Right renal cortex interstitium (tissue), 3 donors: ENCODE measurements at regions not wholly inside any gene's neighbourhood (a gene's known extent, or its start where the extent isn't known, plus 50 kb on each side); places are given as distances from the start of the nearest gene placed in this dataset.

Source experiments
- DNase-seq, 3 donors: peaks; one replicate each; pipeline ENCODE4 v3.0.0-alpha.2; 2013; ENCODE audit warnings: low read depth in 3 of 3, low spot score in 2 of 3

DNA sequence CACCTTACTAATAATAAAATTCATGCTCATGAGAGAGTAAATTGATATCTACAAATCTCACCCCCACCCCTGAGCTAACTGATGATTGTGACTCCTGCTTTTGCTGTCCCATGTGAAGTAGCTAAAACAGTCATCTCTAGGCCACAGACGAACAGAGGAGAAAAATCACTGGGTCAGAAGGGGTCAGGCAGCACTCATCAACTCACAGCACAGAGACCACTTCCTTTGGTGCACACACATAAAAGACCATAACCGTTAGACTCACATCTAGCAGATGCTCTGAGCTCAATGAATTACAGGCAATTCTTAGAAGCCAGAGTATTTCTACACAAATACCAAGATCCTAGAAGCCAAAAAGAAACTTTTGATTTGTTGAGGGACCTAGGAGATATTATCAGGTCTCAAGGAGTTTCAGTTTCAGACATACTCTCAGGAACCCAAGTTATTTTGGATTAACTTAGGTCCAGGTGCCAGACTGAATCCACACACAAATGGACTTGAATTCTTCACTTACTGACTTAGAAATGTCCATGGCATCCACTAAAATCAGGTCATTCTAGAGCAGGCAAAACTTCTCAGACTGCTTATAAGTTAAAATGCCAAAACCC is 65.0 kb upstream of the TES start:
- no peak for DNase-seq

DNA sequence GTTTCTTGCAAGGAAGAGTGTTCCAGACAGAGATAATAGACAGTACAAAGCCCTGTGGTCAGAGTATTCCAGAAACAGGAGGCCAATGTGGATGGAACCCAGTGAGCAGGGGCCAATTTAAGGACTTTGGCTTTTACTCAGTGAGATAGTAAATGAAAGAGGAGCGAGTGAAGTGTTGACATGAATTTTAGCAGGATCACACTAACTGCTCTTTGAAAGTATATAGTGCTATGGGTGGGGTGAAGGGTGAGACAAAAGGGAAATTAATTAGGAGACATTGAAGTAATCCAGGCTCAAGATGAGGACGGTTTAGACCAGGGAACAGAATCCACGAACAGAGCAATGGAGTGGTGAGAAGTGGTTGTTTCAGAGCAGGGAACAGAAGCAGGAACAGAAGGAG is 62.2 kb upstream of the TES start:
- no peak for DNase-seq

DNA sequence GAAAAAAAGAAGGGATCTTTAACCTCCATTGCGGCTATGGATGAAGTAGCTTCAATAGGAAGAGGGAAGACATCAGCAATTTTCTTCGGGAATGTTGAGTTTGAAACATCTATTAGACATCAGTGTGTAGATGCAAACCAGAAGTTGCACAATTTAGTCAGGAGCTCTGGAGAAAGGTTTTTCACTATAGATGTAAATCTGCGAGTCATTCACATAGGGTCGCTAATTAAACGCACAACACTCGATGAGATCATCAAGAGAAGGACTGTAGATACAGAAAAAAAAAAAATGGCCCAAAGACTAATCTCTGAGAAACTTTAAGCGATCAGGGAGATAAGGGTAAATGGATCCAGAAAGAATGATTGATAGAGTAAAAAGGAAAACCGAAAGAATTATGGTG is 61.7 kb upstream of the TES start:
- DNase-seq = no peak

DNA sequence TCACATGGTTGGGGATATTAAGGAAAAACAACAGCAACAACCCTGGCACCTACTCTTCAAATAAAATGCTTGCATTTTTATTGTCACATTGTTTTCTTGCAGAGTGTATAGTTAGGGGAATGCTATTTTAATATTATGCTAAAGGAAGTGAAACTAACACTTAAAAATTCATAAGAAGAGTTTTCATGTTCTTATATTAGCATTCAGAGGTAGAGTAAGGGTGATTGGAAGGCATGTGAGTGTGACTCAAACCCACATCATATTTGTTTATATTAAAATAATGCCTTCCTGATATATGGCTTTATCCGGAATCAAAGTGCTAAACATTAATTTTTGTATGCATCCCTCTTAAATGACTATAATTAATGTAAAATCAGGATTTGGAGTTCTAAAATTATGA is 59.8 kb upstream of the TES start:
- no peak for DNase-seq

DNA sequence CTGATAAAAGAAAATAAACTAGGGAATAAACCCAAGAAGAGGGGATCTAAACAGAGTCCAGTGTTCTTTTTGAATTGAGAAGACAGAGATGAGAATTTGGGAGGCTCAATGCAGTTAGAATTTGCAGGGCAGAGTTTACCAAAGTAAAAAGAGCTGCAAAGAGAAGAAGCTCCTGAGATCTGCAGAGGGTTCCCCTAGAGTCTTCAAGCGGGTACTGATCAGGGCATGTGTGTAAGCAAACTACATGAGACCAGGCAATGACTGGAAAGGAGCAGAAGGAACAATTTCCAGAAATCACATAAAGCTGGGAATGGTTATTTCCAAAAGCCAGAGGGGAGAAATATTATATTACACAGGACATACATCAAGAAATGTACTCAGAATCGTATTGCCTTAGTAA is 58.1 kb upstream of the TES start:
- DNase-seq = no peak

DNA sequence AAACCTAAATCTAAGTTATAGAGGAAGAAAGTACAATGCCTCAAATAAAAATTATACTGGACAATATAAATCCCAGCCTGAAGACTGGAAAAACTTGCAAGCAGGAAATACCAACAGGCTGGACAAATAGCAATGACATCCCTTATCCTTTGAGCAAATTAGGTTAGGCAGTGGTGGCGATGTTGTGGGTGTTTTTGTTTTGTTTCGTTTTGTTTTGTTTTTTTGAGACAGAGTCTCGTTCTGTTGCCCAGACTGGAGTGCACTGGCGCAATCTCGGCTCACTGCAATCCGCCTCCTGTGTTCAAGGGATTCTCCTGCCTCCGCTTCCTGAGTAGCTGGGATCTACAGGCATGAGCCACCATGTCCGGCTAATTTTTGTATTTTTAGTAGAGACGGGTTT is 57.3 kb upstream of the TES start:
- DNase-seq = no peak

DNA sequence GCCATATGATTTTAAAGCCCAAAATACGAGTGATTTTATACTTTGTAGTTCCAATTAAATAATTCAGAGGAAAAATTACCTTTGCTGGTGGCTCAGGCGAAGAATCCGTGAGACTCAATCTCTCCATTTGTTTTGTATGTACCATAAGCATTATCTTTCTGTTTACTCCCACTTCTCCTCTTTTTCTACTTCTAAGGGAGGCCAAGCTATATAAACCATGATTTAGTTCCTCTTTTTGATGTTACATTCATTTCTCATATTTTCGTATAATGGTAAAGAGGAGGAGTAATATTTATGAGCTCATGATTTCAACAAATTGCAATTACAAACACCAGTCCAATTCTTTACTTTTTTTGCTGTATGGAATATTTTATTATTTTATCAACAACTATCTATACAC is 50.6 kb upstream of the TES start:
- DNase-seq = no peak
